GM19438 (cell line): ENCODE measurements at regions not wholly inside any gene's neighbourhood (a gene's known extent, or its start where the extent isn't known, plus 50 kb on each side); places are given as distances from the start of the nearest gene placed in this dataset.
"Not testable (repeated sequence)": the region's sequence is repeated elsewhere in the genome, so short reads cannot be mapped to it uniquely, and the experiment has no call there.

Experiments used
- ATAC-seq: cut with Tn5 transposase; IDR thresholded peaks from one replicate; pipeline ENCODE4 v1.9.1; 2021; ENCODE audit warnings: low read depth; ENCODE audit not compliant: unreplicated experiment

GRCh38 chrX:50967736-50968135, 57.2 kb downstream of the BMP15 start:
- no peak for ATAC-seq

- ATAC-seq: not testable (repeated sequence)
Measured at GRCh38 chrX:50968871-50969635, 58.5 kb downstream of the BMP15 start.

GRCh38 chrX:50971395-50971794, 60.9 kb downstream of the BMP15 start:
- ATAC-seq: no peak

- ATAC-seq: no peak
Measured at GRCh38 chrX:50973199-50973598, 62.7 kb downstream of the BMP15 start.

- ATAC-seq: no peak
Measured at GRCh38 chrX:50978920-50979682, 68.6 kb downstream of the BMP15 start.

- ATAC-seq: no peak
Measured at GRCh38 chrX:50980251-50980650, 69.7 kb downstream of the BMP15 start.

GRCh38 chrX:50988649-50989048, 78.1 kb downstream of the BMP15 start:
- no peak for ATAC-seq

GRCh38 chrX:50996930-50997329, 86.4 kb downstream of the BMP15 start:
- ATAC-seq: no peak

GRCh38 chrX:51000384-51000783, 89.8 kb downstream of the BMP15 start:
- not testable (repeated sequence) for ATAC-seq

- ATAC-seq: not testable (repeated sequence)
Measured at GRCh38 chrX:51001733-51002632, 91.4 kb downstream of the BMP15 start.

- no peak for ATAC-seq
Measured at GRCh38 chrX:51006064-51006463, 95.5 kb downstream of the BMP15 start.

GRCh38 chrX:51024106-51024696, 113.7 kb downstream of the BMP15 start:
- peak; percentile 60 for ATAC-seq

GRCh38 chrX:51026862-51027261, 116.3 kb downstream of the BMP15 start:
- no peak for ATAC-seq

- no peak for ATAC-seq
Measured at GRCh38 chrX:51035746-51036145, 125.2 kb downstream of the BMP15 start.

GRCh38 chrX:51047950-51048349, 137.4 kb downstream of the BMP15 start:
- ATAC-seq: no peak

GRCh38 chrX:51053741-51054140, 143.2 kb downstream of the BMP15 start:
- no peak for ATAC-seq

- ATAC-seq: no peak
Measured at GRCh38 chrX:51098046-51098445, 187.5 kb downstream of the BMP15 start.

- not testable (repeated sequence) for ATAC-seq
Measured at GRCh38 chrX:51119058-51119926, 208.8 kb downstream of the BMP15 start.

GRCh38 chrX:51125743-51126142, 206.9 kb upstream of the NUDT10 start:
- ATAC-seq: not testable (repeated sequence)
